ENCODE measurements at regions not wholly inside any gene's neighbourhood (a gene's known extent, or its start where the extent isn't known, plus 50 kb on each side); places are given as distances from the start of the nearest gene placed in this dataset.

GRCh38 chr14:71322655-71323250 is 415.5 kb downstream of the PCNX1 start:
- TF ChIP-seq EZH2 (IDR thresholded peaks at IDR 0.05; ENCODE audit: borderline replicate concordance, low read length) (no peak), CTCF (IDR thresholded peaks at IDR 0.05; ENCODE audit: low read length) (peak; percentile 79)

Measured in OCI-LY1 (cell line).